ENCODE measurements at regions not wholly inside any gene's neighbourhood (a gene's known extent, or its start where the extent isn't known, plus 50 kb on each side); places are given as distances from the start of the nearest gene placed in this dataset.

DNA sequence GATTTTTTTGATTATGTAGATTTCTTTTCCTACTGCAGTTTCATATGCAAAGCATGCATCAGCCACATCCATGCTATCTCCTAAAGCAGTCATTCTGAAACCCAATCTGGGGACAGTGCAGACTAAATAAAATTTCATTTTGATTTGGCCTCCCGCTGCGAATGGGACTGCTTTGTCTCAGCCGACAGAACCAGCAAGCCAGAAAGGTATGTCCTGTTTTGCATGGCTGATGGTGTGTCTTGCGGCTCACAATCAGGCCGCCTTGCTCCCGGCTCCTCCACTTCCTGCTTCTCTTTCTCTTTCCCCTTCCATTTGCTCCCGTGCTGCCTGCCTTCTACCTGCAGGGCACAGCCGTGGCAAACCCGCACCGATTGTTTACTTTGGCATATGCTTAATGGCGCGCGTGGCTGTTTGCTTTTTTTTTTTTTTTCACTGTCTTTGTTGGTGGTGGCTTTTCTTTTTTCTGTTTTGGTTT lies 419.6 kb upstream of the POU3F3 start:
- TF ChIP-seq, protein P1, sequence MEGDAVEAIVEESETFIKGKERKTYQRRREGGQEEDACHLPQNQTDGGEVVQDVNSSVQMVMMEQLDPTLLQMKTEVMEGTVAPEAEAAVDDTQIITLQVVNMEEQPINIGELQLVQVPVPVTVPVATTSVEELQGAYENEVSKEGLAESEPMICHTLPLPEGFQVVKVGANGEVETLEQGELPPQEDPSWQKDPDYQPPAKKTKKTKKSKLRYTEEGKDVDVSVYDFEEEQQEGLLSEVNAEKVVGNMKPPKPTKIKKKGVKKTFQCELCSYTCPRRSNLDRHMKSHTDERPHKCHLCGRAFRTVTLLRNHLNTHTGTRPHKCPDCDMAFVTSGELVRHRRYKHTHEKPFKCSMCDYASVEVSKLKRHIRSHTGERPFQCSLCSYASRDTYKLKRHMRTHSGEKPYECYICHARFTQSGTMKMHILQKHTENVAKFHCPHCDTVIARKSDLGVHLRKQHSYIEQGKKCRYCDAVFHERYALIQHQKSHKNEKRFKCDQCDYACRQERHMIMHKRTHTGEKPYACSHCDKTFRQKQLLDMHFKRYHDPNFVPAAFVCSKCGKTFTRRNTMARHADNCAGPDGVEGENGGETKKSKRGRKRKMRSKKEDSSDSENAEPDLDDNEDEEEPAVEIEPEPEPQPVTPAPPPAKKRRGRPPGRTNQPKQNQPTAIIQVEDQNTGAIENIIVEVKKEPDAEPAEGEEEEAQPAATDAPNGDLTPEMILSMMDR (IDR thresholded peaks at IDR 0.05; ENCODE audit: poor library complexity) = no peak
- TF ChIP-seq EZH2 (IDR thresholded peaks at IDR 0.05; ENCODE audit: borderline replicate concordance) = no peak
